ENCODE measurements at regions not wholly inside any gene's neighbourhood (a gene's known extent, or its start where the extent isn't known, plus 50 kb on each side); places are given as distances from the start of the nearest gene placed in this dataset.

DNA sequence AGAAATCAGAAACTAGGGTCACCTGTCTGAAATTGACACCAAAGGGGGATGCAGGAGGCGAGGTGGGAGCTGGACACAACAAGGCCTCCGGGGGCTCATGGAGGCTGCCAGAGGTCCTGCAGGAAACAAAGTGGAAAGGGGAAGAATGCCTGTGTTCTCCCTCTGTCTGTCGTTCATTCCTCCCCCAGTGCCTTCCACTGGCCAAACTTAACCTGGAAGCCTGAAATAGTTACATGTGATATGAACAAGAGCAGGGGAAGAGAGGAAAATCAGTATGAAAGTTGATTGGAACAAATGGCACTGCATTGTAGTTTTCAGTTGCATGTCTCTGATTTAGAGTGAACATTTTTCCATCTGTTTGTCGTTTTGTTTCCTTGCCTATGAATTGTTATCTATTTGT, 502.0 kb upstream of the CFAP20DC start:
- TF ChIP-seq, protein P1, sequence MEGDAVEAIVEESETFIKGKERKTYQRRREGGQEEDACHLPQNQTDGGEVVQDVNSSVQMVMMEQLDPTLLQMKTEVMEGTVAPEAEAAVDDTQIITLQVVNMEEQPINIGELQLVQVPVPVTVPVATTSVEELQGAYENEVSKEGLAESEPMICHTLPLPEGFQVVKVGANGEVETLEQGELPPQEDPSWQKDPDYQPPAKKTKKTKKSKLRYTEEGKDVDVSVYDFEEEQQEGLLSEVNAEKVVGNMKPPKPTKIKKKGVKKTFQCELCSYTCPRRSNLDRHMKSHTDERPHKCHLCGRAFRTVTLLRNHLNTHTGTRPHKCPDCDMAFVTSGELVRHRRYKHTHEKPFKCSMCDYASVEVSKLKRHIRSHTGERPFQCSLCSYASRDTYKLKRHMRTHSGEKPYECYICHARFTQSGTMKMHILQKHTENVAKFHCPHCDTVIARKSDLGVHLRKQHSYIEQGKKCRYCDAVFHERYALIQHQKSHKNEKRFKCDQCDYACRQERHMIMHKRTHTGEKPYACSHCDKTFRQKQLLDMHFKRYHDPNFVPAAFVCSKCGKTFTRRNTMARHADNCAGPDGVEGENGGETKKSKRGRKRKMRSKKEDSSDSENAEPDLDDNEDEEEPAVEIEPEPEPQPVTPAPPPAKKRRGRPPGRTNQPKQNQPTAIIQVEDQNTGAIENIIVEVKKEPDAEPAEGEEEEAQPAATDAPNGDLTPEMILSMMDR (IDR thresholded peaks at IDR 0.05; ENCODE audit: insufficient read depth, low read length), result no peak
- TF ChIP-seq GABPA (IDR thresholded peaks at IDR 0.05; ENCODE audit: low read depth), result no peak

All from HL-60 (cell line).